IPS DF 4.7 (cell line): ENCODE measurements at regions not wholly inside any gene's neighbourhood (a gene's known extent, or its start where the extent isn't known, plus 50 kb on each side); places are given as distances from the start of the nearest gene placed in this dataset.
"Not testable (repeated sequence)": the region's sequence is repeated elsewhere in the genome, so short reads cannot be mapped to it uniquely, and the experiment has no call there.

Experiments used
- DNase-seq: peaks from one replicate; pipeline ENCODE4 v3.0.0-alpha.2; 2013; ENCODE audit warnings: low spot score; ENCODE audit errors: extremely low read depth

DNA sequence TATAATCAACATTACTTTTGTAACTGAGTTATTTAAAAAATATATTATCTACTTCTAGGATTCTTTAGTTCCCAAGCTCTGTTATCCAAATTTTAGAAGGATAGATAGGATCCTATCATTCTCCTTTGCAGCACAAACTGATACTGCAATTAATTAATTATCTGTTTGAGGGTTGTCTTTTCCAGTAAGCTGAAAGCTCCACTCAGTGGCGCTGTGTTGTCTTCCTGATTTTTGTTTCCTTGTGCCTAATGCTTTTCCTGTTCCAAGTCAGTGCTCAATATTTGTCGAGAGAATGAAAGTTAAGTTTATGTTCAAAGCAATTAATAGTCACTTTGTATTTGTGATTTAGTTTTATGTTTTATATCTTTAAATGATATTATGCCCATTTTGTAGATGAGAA is 107.4 kb upstream of the ANK2 start:
- DNase-seq, result no peak

DNA sequence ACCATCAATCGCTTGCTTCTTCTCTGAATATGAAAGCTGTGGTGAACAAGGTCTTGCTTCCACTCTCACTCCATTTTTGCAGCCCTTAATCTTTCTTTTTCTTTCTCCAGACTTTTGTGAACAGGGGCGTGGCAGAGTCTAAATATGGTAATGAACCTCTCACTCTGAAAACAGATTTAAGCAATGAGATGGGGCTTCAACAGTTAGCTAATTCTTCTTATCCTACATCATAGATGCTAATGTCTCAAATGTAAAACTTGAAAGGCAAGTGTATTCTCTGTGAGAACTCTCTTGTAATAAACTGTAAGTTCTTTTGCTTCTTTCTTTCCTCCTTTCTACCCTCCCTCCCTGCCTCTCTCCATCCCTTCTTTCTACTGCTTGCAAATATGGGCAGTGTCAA is 106.5 kb upstream of the ANK2 start:
- DNase-seq, result no peak

DNA sequence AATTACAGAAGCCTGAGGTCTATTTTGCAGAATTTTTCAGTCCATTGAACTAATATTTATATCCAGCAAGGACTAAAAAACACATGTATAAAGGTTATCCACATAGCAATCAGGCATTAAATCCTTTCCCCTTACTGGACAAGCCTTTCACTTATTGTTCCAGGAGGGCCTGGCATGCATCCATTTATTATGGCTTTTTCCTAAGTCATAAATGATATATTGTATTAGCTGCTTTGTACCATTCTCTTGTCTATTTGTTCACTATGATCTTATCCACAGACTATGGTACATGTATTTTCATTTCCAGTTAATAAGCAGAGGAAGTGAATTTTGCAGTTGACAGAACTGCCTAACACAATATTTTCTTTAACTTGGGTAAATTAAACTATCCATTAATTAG is 105.4 kb upstream of the ANK2 start:
- DNase-seq, result no peak

DNA sequence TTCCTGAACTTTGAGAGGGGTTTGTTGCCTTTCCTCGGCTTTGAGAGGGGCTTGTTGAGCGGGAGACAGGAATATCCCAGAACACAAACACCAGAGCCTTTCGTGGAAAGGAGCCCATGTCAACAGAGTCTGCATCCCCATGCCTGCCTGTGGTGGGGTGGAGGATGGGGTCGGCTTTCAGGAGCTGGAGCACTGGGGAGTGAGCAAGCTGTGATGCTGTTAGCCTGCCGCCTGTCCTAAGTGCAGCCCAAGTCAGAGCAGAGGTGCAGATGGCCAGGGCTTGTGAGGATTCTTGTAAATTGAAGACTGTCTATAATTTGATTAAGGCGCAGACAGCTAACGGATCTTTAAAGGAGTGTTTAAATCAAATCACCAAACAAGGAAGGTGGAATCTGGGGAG is 103.3 kb upstream of the ANK2 start:
- DNase-seq, result no peak

DNA sequence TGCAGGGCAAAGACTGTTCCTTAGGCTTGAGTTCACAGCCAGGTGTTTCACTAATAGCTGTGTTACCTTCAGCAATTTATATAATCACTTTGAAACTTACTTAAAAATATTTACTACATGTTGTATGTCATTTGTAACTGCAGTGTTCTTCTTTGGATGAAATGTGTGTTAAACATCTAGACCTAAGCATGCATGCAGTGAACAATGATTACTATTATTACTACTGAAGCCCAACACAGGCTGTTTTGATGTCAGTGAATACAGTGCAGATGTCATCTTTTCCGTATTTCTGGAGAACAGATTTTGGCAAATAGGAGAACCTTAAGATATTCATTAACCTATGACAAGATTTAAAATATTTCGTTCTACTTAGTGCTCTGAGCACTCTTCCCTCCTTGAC is 101.8 kb upstream of the ANK2 start:
- no peak for DNase-seq

DNA sequence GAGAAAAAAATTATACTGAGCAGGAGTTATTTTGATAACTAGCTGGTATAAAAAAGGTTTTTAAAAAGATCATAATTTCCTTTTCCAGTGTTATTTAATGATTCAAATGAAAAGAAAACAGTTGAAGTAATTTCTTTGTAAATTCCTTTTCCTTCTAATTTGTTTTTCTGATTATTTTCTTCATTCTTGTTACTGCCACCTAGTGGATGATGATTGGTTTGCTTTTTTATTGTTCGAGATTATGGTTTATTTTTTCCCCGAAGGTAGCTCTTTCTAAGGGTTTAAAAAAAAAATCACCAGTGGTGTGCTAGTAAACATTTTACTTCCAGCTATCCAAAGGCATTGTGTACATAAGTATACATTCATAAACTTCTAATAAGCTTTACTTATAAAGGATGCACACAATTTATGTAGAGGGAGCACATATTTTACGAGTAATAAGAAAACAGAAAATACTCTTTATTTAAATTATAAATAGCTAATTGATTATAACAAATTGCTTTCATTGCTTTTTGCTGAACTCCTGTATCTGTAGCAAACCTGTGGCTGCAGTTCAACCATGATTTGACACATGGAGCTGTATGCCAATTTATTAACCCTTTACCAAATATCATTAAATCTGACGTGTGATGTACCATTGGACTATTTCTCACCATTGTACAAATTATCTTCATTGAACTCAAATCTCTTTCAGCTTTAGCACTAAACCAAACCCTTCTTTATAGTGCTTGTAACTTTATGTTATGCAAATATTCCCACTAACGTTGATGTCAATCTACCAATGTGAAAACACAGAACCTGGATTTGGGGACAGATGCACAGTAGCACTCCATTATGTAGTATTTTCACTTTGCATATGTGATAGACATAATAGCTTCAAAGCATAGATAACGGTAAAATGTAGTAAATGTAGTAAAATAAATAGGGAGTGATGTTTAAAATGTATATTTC is 97.8 kb upstream of the ANK2 start:
- no peak for DNase-seq

DNA sequence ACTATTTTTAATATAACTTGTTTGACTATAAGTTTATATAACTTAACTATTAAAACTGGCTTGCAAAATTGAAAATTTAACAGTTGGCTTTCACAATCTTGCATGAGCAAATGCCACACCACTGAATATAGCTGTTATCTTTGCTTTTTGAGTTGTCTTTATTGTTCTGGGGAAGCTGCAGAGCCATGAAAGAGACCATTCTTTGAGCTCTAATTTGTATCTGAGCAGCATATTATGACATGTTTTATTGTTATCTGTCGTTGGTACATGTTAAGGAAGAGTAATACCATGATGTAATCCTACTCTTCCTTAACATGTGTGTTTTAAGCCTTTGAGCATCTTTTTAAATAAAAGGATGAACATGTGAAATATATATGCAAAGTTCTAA is 97.1 kb upstream of the ANK2 start:
- no peak for DNase-seq

DNA sequence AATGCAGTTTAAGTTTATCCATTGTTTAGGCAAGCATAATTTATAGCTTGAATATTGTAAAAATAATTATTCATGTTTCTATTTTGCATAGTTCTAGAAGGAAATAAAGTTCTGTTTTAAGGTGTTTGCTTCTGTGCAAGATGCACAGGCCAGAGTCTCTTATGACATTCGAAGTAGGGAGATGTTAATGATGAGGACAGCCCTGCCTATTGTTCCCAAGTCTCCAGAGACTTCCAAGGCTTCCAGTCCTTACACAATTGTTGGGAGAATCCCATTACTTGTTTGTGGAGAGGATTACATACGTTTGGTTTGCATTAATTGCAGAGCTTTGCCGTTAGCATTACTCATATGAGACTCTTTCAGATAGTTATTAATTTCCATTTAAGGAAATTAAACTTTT is 96.2 kb upstream of the ANK2 start:
- DNase-seq, result no peak

DNA sequence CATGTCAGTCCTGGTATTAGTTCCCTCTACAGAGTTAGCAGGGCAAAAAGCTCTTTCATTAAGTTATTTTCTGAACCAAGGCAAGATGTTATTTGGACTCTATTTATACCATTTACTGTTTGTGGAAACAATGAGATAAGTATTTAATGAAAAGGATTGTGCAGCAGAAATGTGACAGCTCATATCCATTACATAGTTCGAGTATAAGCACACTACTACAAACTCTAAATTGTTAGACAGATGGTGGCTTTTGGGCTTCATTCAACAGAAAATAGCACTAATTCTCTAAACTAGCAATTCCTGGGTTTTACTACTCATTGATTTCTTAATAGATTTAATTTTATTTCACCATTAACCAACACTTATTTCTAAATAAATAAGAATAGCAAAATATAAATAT is 95.2 kb upstream of the ANK2 start:
- no peak for DNase-seq

DNA sequence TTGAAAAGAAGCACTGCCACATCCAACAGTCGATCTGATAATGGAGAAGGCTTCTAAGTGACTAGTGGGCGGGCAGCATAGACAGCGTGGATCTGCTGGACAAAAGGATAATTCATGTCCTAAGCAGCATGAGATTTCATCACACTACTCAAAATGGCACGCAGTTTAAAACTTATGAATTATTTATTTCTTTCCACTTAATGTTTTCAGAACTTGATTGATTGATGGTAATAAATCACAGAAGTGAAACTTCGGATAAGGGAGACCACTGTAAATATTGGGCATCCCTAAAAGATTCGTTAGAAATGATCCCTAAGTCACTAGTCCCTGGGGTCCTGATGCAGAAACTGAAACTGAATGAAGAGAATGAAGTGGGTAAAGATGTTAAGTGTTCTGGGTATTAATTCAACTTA is 93.0 kb upstream of the ANK2 start:
- DNase-seq, result no peak

DNA sequence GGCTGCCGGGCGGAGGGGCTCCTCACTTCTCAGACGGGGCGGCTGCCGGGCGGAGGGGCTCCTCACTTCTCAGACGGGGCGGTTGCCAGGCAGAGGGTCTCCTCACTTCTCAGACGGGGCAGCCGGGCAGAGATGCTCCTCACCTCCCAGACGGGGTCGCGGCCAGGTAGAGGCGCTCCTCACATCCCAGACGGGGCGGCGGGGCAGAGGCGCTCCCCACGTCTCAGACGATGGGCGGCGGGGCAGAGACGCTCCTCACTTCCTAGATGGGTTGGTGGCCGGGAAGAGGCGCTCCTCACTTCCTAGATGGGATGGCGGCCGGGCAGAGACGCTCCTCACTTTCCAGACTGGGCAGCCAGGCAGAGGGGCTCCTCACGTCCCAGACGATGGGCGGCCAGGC is 91.7 kb upstream of the ANK2 start:
- not testable (repeated sequence) for DNase-seq

DNA sequence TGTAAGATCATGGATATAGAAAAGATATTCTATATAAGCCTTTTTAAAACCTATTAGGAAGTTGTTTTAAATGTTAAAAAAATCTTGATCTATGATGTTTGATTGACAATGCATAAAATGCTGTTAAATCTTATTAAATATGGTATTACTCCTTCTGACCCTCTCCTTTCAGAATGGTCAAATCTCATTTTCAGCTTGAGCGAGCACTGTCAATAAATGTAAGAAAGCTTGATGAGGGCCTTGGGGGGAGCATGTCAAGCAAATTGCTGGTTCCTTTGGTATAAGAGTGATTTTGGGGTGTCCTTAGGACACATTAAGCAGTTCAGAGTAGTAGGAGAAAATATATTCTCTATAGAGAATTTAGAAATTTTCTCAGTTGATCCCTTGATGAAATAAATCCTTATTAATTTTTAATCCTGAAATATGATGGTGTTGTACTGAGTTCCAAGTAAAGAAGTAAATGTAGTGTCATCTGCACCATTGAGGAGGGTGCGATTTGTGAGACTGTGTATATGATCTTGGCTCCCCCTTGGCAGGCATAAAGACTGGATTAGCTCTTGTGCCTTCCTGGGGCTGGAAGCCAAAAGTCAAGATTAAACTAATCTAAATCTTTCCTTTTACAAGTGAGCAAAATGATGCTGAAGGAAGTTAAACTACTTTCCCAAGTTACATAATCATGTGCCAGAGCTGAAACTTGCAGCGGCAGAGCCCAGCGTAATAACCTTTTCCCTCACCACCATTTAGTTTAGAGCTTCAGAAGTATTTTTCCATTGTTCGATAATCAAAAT is 82.6 kb upstream of the ANK2 start:
- DNase-seq, result no peak

DNA sequence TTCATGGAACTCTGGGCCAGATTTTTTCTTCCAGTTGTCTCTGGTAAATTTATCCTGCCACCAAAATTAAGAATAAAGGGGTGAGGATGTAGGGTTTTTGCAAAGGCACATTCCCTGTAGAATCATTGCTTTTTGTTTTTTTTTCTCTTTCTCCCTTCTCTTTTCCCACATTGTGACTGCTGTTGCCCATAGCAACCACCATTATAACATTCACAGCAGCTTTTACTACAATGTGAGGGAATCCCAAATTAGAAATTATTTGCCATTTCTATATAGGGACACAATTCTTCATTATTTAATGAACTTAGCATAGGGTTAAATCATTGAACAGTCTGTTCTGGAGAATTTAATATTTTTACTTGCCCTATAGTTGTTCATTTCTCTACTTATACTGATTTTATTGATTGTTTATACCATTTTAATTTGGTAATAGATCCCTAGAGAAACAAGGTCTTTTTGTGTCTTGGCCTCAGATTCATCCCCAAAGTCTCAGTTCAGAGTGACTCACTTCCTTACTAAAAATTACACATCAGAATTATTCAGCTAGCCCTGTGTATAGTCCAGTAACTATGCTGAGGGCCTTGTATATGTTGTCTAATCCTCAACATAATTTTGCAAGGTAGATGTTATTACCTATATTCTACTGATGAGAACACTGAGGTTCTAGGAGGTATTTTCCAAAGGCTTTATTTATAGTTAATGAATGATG is 80.8 kb upstream of the ANK2 start:
- DNase-seq, result no peak

DNA sequence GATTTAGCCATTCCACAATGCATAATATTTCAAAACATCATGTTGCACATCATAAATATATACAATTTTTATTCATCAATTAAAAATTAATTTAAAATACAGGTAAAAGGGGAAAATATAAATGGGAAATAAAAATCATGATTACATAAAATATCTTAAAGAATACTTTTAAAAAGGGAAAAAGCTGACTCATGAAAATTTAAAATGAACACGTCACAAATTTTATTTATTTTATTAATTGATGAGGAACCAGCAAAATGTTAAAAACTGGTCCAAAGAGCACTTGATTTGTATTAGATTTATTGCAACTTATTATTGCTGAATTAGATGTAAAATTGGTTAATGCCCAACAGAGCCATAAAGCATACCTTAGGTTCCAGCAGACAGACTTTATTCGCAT is 78.5 kb upstream of the ANK2 start:
- no peak for DNase-seq

DNA sequence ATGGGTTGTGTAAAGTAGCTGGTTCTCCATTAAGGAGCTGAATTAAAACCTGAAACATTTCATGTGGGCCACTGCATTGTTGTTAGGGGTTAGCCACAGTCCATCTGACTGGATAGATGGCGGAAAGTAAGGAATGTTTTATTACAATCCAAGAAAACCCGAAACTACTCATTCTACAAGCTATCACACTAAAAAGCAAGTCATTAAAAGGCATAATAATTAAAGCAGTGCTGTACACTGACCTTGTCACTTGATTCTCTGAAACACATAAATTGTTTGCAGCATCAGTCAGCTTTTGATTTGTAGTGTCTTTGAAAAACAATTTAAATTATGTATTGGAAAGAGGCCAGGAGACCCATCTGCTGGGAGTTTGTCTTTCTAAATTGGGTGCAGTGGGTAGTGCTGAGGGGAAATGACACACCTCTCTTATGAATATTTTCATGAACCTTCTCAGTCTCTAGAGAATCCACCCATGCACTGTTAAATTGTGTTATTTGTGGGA is 75.7 kb upstream of the ANK2 start:
- DNase-seq, result no peak

DNA sequence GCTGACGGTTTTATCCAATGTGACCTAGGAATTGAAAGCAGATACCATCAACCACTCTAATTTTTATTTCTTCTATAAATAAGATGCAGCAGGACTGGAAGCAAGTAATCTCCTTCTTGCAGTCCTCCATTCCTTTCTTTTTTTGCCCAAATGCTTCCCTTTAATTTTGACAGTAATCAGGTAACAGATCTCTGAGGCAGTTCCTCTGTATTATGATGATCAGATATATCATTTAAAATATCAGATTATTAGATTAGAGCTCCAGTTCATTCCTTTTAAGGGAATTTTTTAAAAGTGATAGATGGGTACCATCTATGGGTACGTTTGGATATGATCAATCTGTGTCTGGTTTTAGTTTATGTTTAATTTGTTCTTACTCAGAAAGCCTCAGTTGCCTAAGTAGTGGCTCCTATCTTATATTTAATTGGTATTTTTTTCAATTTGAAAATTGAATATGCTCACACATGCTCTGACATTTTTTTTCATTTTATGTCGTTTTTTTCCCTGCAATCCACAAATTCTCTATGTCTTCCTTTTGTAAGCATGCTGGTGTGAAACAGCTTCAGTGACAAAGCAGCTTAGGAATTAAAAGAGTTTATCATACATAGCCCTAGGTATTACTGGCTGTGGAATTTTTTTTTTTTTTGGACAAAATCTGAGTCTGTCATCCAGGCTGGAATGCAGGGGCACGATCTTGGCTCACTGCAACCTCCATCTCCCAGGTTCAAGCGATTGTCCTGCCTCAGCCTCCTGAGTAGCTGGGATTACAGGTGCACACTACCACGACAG is 73.7 kb upstream of the ANK2 start:
- no peak for DNase-seq

DNA sequence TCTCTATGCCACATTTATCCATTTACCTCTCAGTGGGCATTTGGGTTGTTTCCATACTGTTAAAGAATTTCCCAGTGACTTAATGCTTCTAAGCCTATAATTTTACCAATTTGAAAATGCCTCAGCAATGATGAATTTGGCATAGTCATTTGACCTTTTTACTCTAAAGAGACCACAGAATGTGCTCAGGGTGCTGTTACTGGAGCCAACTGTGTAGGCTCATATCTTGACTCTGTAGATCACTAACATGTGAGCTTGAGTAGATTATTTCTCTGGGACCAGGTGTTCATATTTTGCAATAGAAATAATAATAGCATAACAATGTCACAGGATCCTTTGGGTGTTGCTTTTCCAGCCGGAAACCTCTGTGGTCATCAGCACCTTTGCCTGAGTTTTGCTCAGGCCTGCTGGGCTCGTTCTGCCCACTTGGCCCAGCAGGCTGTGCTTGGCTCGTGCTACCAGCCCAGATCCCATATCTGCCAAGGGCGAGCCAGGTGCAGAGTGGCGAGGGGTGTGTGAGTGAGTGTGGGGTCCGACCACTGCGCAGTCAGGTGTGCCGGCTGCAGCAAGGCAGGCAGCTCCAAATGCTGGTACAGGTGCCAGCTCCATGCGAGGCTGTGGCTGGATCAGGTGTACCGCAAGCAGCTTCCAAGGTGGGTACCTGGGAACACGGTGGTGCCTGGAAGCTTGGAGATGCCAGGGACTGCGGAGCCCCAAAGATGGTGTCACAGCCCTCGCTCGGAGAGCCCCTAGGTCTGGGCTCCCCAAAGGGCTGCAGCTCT is 70.6 kb upstream of the ANK2 start:
- DNase-seq, result no peak

DNA sequence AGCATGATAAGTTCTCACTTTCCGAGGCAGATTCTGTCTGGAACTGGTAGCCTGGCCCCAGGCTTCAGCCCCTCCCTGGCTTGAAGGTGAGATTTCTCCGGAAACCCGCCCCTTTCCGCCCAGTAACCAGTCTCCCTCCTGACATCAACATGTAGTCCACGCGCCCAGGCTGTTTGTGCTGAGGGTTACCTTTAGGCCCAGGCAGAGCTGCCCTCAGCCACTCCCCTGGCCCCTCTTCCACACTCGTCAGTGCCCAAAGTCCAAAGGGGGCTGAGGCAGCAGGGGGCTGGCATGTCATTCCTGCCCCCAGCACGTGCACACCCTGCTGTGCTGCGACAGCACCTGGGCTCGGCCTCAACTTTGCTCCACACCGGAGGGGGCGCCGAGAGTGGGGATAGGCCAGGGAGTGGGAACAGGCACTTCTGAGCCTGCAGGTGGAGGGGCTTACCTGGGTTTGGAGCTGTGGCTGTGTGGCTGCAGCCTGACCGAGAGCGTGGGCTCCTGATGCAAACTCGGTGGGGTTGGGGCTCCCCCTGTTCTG is 69.5 kb upstream of the ANK2 start:
- DNase-seq, result no peak

DNA sequence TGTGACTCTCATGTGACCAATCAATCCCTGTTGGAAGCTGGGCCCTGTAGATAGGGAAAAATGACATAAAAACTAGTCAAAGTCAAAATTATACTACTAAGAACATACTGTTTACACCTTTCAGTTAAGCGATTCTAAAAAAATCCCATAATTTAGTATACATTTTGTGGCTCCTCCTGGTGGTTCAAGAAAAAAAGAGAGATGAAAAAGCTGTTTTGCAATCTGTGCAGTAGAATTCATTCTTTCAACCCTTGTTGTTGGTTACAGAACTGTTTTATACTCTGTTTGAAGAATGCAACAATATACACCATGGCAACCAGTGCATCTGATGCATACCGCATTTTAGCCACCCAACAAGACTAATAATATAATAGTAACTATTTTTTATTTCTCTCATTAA is 66.8 kb upstream of the ANK2 start:
- DNase-seq, result no peak
